DND-41 (cell line): ENCODE measurements at regions not wholly inside any gene's neighbourhood (a gene's known extent, or its start where the extent isn't known, plus 50 kb on each side); places are given as distances from the start of the nearest gene placed in this dataset.
"Not testable (repeated sequence)": the region's sequence is repeated elsewhere in the genome, so short reads cannot be mapped to it uniquely, and the experiment has no call there.

Experiments
- ATAC-seq: fragments of 200-7000 bp; cut with Tn5 transposase; 3 replicates; pipeline ENCODE4 v1.9.1; 2021; ENCODE audit warnings: low read depth; ENCODE audit not compliant: insufficient read depth
- DNase-seq: peaks from one replicate; pipeline ENCODE4 v3.0.0-alpha.2; 2020
- H2AFZ ChIP-seq: 2 replicates; pipeline ENCODE4 v1.6.0; 2012; ENCODE audit warnings: low read depth, low read length
- H3K27ac ChIP-seq: 2 replicates; pipeline ENCODE4 v1.5.1; 2012; ENCODE audit warnings: low read length, inconsistent platforms
- H3K27me3 ChIP-seq: fragments of 200-600 bp; sonication (generic); 2 replicates; pipeline ENCODE4 v1.6.0; 2012; ENCODE audit warnings: low read length, mild to moderate bottlenecking, inconsistent platforms; ENCODE audit not compliant: insufficient read depth, poor library complexity
- H3K36me3 ChIP-seq: 2 replicates; pipeline ENCODE4 v1.5.1; 2012; ENCODE audit warnings: low read length, inconsistent platforms; ENCODE audit not compliant: insufficient read depth
- H3K4me1 ChIP-seq: 2 replicates; pipeline ENCODE4 v1.5.1; 2012; ENCODE audit warnings: mild to moderate bottlenecking, low read length; ENCODE audit not compliant: insufficient read depth
- H3K4me2 ChIP-seq: 2 replicates; pipeline ENCODE4 v1.6.0; 2012; ENCODE audit warnings: mild to moderate bottlenecking, moderate library complexity, low read length, inconsistent platforms; ENCODE audit not compliant: insufficient read depth
- H3K4me3 ChIP-seq, 2 experiments: fragments of 200-600 bp in 1 of 2; shearing (Covaris generic) in 1 of 2; 2 replicates each; pipeline ENCODE4 v1.5.1; 2012 to 2016; ENCODE audit warnings: inconsistent platforms in 2 of 2, low read length in 2 of 2, mild to moderate bottlenecking in 2 of 2, low read depth in 1 of 2, moderate library complexity in 1 of 2
- H3K79me2 ChIP-seq: 2 replicates; pipeline ENCODE4 v1.6.0; 2012; ENCODE audit warnings: low read length, inconsistent platforms; ENCODE audit not compliant: insufficient read depth
- H3K9ac ChIP-seq: 2 replicates; pipeline ENCODE4 v1.6.0; 2012; ENCODE audit warnings: low read depth, mild to moderate bottlenecking, inconsistent platforms, low read length, moderate library complexity
- H3K9me3 ChIP-seq: 2 replicates; pipeline ENCODE4 v1.5.1; 2012; ENCODE audit warnings: low read length, moderate library complexity, mild to moderate bottlenecking, inconsistent platforms; ENCODE audit not compliant: insufficient read depth, severe bottlenecking
- H4K20me1 ChIP-seq: 2 replicates; pipeline ENCODE4 v1.6.0; 2012; ENCODE audit warnings: low read length; ENCODE audit not compliant: insufficient read depth
- CTCF ChIP-seq: IDR thresholded peaks from 2 replicates; pipeline ENCODE4 v1.5.1; 2012; ENCODE audit warnings: borderline replicate concordance, low read length, moderate library complexity, mild to moderate bottlenecking; ENCODE audit not compliant: poor library complexity, severe bottlenecking; ENCODE audit errors: extremely low read depth
- EZH2 ChIP-seq: IDR thresholded peaks from 3 replicates; pipeline ENCODE4 v1.6.1; 2012; ENCODE audit warnings: borderline replicate concordance, low read depth, mild to moderate bottlenecking, moderate library complexity, low read length, inconsistent platforms; ENCODE audit not compliant: severe bottlenecking

GRCh38 chr6:106782536-106783285, 153.3 kb downstream of the QRSL1 start:
- TF ChIP-seq EZH2 (no peak), CTCF (no peak)
- H3K4me3 ChIP-seq = no peak overlapping the region
- no peaks in the 10 kb centered on the region for H3K36me3 ChIP-seq
- no peaks in the 10 kb centered on the region for H3K79me2 ChIP-seq
- ATAC-seq (no peak), DNase-seq (no peak)
- H3K9ac ChIP-seq = no peak overlapping the region
- H3K27ac ChIP-seq = no peak overlapping the region
- no peak overlapping the region for H2AFZ ChIP-seq
- H3K27me3 ChIP-seq = no peaks in the 10 kb centered on the region
- H3K4me2 ChIP-seq = no peak overlapping the region
- no peaks in the 10 kb centered on the region for H4K20me1 ChIP-seq
- H3K4me1 ChIP-seq = no peaks in the 10 kb centered on the region
- H3K9me3 ChIP-seq = no peaks in the 10 kb centered on the region

DNA sequence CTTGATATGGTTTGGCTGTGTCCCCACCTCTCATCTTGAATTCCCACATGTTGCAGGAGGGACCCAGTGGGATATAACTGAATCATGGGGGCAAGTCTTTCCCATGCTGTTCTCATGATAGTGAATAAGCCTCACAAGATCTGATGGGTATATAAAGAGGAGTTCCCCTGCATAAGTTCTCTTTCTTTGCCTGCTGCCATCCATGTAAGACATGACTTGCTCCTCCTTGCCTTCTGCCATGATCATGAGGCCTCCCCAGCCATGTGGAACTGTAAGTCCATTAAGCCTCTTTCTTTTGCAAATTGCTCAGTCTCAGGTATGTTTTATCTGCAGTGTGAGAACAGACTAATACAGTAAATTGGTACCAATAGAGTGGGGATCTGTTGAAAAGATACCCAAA, 150.2 kb downstream of the QRSL1 start:
- H3K4me2 ChIP-seq, H2AFZ ChIP-seq, ATAC-seq, H3K27ac ChIP-seq, H3K27me3 ChIP-seq, H3K79me2 ChIP-seq, H3K36me3 ChIP-seq, H3K9ac ChIP-seq, H3K4me1 ChIP-seq, H4K20me1 ChIP-seq, H3K4me3 ChIP-seq, H3K9me3 ChIP-seq, DNase-seq: not testable (repeated sequence)

- Histone ChIP-seq H3K4me3 (no peak overlapping the region), H3K4me1 (no peaks in the 10 kb centered on the region), H3K27ac (no peak overlapping the region), H2AFZ (no peak overlapping the region), H3K9ac (no peak overlapping the region), H3K79me2 (no peaks in the 10 kb centered on the region), H3K9me3 (no peaks in the 10 kb centered on the region), H3K27me3 (no peaks in the 10 kb centered on the region), H4K20me1 (no peaks in the 10 kb centered on the region), H3K36me3 (no peaks in the 10 kb centered on the region), H3K4me2 (no peak overlapping the region)
- ATAC-seq (no peak), DNase-seq (no peak)
- TF ChIP-seq CTCF (no peak), EZH2 (no peak)
Measured at GRCh38 chr6:106778943-106779342, 149.6 kb downstream of the QRSL1 start.

- H3K9me3 ChIP-seq = peaks cover 7% of the 10 kb centered on the region
- H3K4me1 ChIP-seq = no peaks in the 10 kb centered on the region
- no peaks in the 10 kb centered on the region for H3K79me2 ChIP-seq
- TF ChIP-seq EZH2 = no peak
- TF ChIP-seq CTCF = no peak
- no peak overlapping the region for H3K27ac ChIP-seq
- DNase-seq = no peak
- no peaks in the 10 kb centered on the region for H4K20me1 ChIP-seq
- H3K27me3 ChIP-seq = no peaks in the 10 kb centered on the region
- no peaks in the 10 kb centered on the region for H3K36me3 ChIP-seq
- H2AFZ ChIP-seq = no peak overlapping the region
- H3K4me2 ChIP-seq = no peak overlapping the region
- no peak overlapping the region for H3K9ac ChIP-seq
- ATAC-seq = no peak
- H3K4me3 ChIP-seq = no peak overlapping the region
Measured at GRCh38 chr6:106773996-106774629, 144.7 kb downstream of the QRSL1 start.
